ENCODE measurements at regions not wholly inside any gene's neighbourhood (a gene's known extent, or its start where the extent isn't known, plus 50 kb on each side); places are given as distances from the start of the nearest gene placed in this dataset.

GRCh38 chr6:95087394-95088097 is 489.8 kb upstream of the MANEA start:
- no peak overlapping the region for H2AFZ ChIP-seq (ENCODE audit: low read length)
- H4K20me1 ChIP-seq (ENCODE audit: insufficient read depth, low read length): no peaks in the 10 kb centered on the region
- no peaks in the 10 kb centered on the region for H3K79me2 ChIP-seq (ENCODE audit: insufficient read depth, low read depth, low read length)
- H3K27ac ChIP-seq (ENCODE audit: low read depth, low read length, poor library complexity, severe bottlenecking): no peak overlapping the region
- no peak overlapping the region for H3K4me2 ChIP-seq (ENCODE audit: low read length)
- TF ChIP-seq EZH2phosphoT487 (IDR thresholded peaks at IDR 0.05; ENCODE audit: borderline replicate concordance, low read depth, low read length): no peak
- no peak for TF ChIP-seq CTCF (conservative IDR thresholded peaks at IDR 0.05; ENCODE audit: low read length)
- H3K9me2 ChIP-seq (ENCODE audit: insufficient read depth, low read length): no peaks in the 10 kb centered on the region
- intact Hi-C loops (cut with micrococcal nuclease; ENCODE audit: unreplicated experiment): no loop called here
- H3K36me3 ChIP-seq (ENCODE audit: insufficient read depth, low read length): no peaks in the 10 kb centered on the region
- H3K9me3 ChIP-seq (ENCODE audit: low read length): no peaks in the 10 kb centered on the region
- ChIA-PET POLR2A (interaction anchor here (0.7 to 1.2 kb wide), 3 partner anchors 14 to 186 kb away, joined by 3 read pairs; no protein-coding TSS in a partner anchor), CTCF (ENCODE audit: unreplicated experiment) (no interaction called here)
- BruUV-seq (replicated peaks): no TSS peak
- DNase-seq (ENCODE audit: low spot score): no peak
- H3K4me3 ChIP-seq (ENCODE audit: low read depth, low read length, poor library complexity, severe bottlenecking): no peak overlapping the region
- H3K4me1 ChIP-seq (ENCODE audit: insufficient read depth, low read length, poor library complexity, severe bottlenecking): no peaks in the 10 kb centered on the region

- intact Hi-C loops (cut with micrococcal nuclease; ENCODE audit: unreplicated experiment): no loop called here
- CTCF ChIA-PET (ENCODE audit: unreplicated experiment): no interaction called here
- no TSS peak for BruUV-seq (replicated peaks)
Observed at GRCh38 chr6:95091823-95092436, 485.4 kb upstream of the MANEA start.

More at GRCh38 chr6:95091823-95092436, 485.4 kb upstream of the MANEA start:
- H3K27ac ChIP-seq (ENCODE audit: low read depth, low read length, poor library complexity, severe bottlenecking): no peak overlapping the region
- TF ChIP-seq EZH2phosphoT487 (IDR thresholded peaks at IDR 0.05; ENCODE audit: borderline replicate concordance, low read depth, low read length) (no peak), CTCF (conservative IDR thresholded peaks at IDR 0.05; ENCODE audit: low read length) (peak; percentile 86)
- DNase-seq (ENCODE audit: low spot score): peak; percentile 52
- POLR2A ChIA-PET: interaction anchor here (0.5 to 0.7 kb wide), 2 partner anchors 284 to 1833 kb away, joined by 3 to 5 read pairs; no protein-coding TSS in a partner anchor
- no peaks in the 10 kb centered on the region for H3K9me3 ChIP-seq (ENCODE audit: low read length)
- no peaks in the 10 kb centered on the region for H4K20me1 ChIP-seq (ENCODE audit: insufficient read depth, low read length)
- no peaks in the 10 kb centered on the region for H3K36me3 ChIP-seq (ENCODE audit: insufficient read depth, low read length)
- no peak overlapping the region for H2AFZ ChIP-seq (ENCODE audit: low read length)
- H3K4me2 ChIP-seq (ENCODE audit: low read length): no peak overlapping the region
- no peak overlapping the region for H3K4me3 ChIP-seq (ENCODE audit: low read depth, low read length, poor library complexity, severe bottlenecking)
- no peaks in the 10 kb centered on the region for H3K9me2 ChIP-seq (ENCODE audit: insufficient read depth, low read length)
- no peaks in the 10 kb centered on the region for H3K4me1 ChIP-seq (ENCODE audit: insufficient read depth, low read length, poor library complexity, severe bottlenecking)
- no peaks in the 10 kb centered on the region for H3K79me2 ChIP-seq (ENCODE audit: insufficient read depth, low read depth, low read length)

Measured in OCI-LY7 (cell line).